Endothelial cell of umbilical vein (primary cell): ENCODE measurements at regions not wholly inside any gene's neighbourhood (a gene's known extent, or its start where the extent isn't known, plus 50 kb on each side); places are given as distances from the start of the nearest gene placed in this dataset.

Experiments used
- BruUV-seq: library from RNA; stranded (reverse); fragments of 400-500 nt; replicated peaks from 2 replicates; lab custom pipeline; 2021; lab: Mats Ljungman, UMichigan
- CTCF ChIA-PET: fragments of 300-600, 350-600 bp; sonication (Branson Sonifier 250); formaldehyde crosslinking; loops from one replicate; lab custom pipeline; 2021; ENCODE audit warnings: antibody characterized with exemption, inconsistent platforms; lab: Charles Lee
- POLR2A ChIA-PET: fragments of 300-600, 350-600 bp; sonication (Branson Sonifier 250); formaldehyde crosslinking; loops from one replicate; lab custom pipeline; 2021; ENCODE audit warnings: antibody characterized with exemption, inconsistent platforms; lab: Charles Lee
- DNase-seq: peaks from one replicate; pipeline ENCODE4 v3.0.0-alpha.2; 2011; ENCODE audit warnings: low read depth, low spot score
- FAIRE-seq: peaks from 2 replicates; lab custom pipeline; 2011; peaks lifted over from hg19 to GRCh38; lab: Jason Lieb, UNC
- H2AFZ ChIP-seq: 2 replicates; pipeline ENCODE4 v1.6.0; 2012; ENCODE audit warnings: low read depth, low read length, control low read depth, inconsistent platforms
- H3K27ac ChIP-seq: 2 replicates; pipeline ENCODE4 v1.5.1; 2011; ENCODE audit warnings: low read depth, mild to moderate bottlenecking, control low read depth, low read length, moderate library complexity; ENCODE audit not compliant: insufficient read depth
- H3K27me3 ChIP-seq, 2 experiments: 2 replicates each; pipeline versions ENCODE4 v1.6.0 to v1.6.1; 2011; ENCODE audit warnings: low read length in 2 of 2, mixed read lengths in 1 of 2; ENCODE audit not compliant: control insufficient read depth in 2 of 2, insufficient read depth in 2 of 2
- H3K36me3 ChIP-seq, 2 experiments: 2 replicates in 1 of 2; 3 replicates in 1 of 2; pipeline ENCODE4 v1.5.1; 2011; ENCODE audit warnings: low read length in 2 of 2, mild to moderate bottlenecking in 1 of 2, moderate library complexity in 1 of 2; ENCODE audit not compliant: control insufficient read depth in 2 of 2, insufficient read depth in 2 of 2; ENCODE audit errors: extremely low read depth in 1 of 2
- H3K4me1 ChIP-seq: 3 replicates; pipeline ENCODE4 v1.5.1; 2011; ENCODE audit warnings: mild to moderate bottlenecking, low read length; ENCODE audit not compliant: control insufficient read depth, insufficient read depth; ENCODE audit errors: extremely low read depth
- H3K4me2 ChIP-seq: 2 replicates; pipeline ENCODE4 v1.6.1; 2011; ENCODE audit warnings: low read length, control low read depth, mixed read lengths; ENCODE audit not compliant: insufficient read depth
- H3K4me3 ChIP-seq, 3 experiments: fragments of 200-600 bp in 1 of 3; sonication (generic), shearing (Covaris generic) in 1 of 3; replicated peaks in 1 of 3; 2 replicates each; pipeline ENCODE4 v1.5.1; 2011 to 2016; ENCODE audit warnings: control low read depth in 3 of 3, low read length in 3 of 3, mild to moderate bottlenecking in 2 of 3, inconsistent platforms in 1 of 3, low read depth in 1 of 3, moderate library complexity in 1 of 3; ENCODE audit not compliant: insufficient read depth in 1 of 3
- H3K79me2 ChIP-seq: 2 replicates; pipeline ENCODE4 v1.6.0; 2012; ENCODE audit warnings: low read length, inconsistent platforms; ENCODE audit not compliant: control insufficient read depth, insufficient read depth
- H3K9ac ChIP-seq: replicated peaks from 2 replicates; pipeline ENCODE3; 2011; ENCODE audit warnings: low read length, control low read depth; ENCODE audit not compliant: insufficient read depth; ENCODE audit errors: extremely low read depth
- H3K9me1 ChIP-seq: replicated peaks from 3 replicates; pipeline ENCODE4 v1.6.0; 2011; ENCODE audit warnings: mild to moderate bottlenecking, low read length; ENCODE audit not compliant: control insufficient read depth, insufficient read depth; ENCODE audit errors: extremely low read depth
- H3K9me3 ChIP-seq: replicated peaks from 2 replicates; pipeline ENCODE4 v1.5.1; 2012; ENCODE audit warnings: low read length, inconsistent platforms; ENCODE audit not compliant: control insufficient read depth, insufficient read depth
- H4K20me1 ChIP-seq: replicated peaks from 2 replicates; pipeline ENCODE3; 2011; ENCODE audit warnings: mild to moderate bottlenecking, low read length; ENCODE audit not compliant: control insufficient read depth, insufficient read depth; ENCODE audit errors: extremely low read depth
- FOS ChIP-seq: IDR thresholded peaks from 2 replicates; pipeline ENCODE4 v1.6.1; 2011; ENCODE audit warnings: mild to moderate bottlenecking, low read length, moderate library complexity, borderline replicate concordance; ENCODE audit not compliant: insufficient read depth
- JUN ChIP-seq: IDR thresholded peaks from 2 replicates; pipeline ENCODE4 v1.6.1; 2011; ENCODE audit warnings: borderline replicate concordance, low read depth; ENCODE audit not compliant: insufficient read length, insufficient read depth
- MYC ChIP-seq: IDR thresholded peaks from one replicate; pipeline ENCODE4 v1.6.1; 2011; ENCODE audit warnings: mild to moderate bottlenecking, low read depth, low read length
- POLR2A ChIP-seq: IDR thresholded peaks from 2 replicates; pipeline ENCODE4 v1.6.1; 2012; ENCODE audit warnings: low read depth, mild to moderate bottlenecking, control low read depth, low read length
- POLR2AphosphoS5 ChIP-seq: IDR thresholded peaks from 2 replicates; pipeline ENCODE4 v1.6.1; 2012; ENCODE audit warnings: low read depth, mild to moderate bottlenecking, control low read depth, low read length, moderate library complexity; ENCODE audit not compliant: insufficient read depth
- dilution Hi-C: fragments of 300-500 bp; cut with MboI; formaldehyde crosslinking; loops from one replicate; pipeline ENCODE4 v1.15.0; 2019; ENCODE audit warnings: low sequenced_read_pairs; ENCODE audit not compliant: extremely low pct_ligation_motif_present
- intact Hi-C: fragments of 100-400 bp; cut with micrococcal nuclease; formaldehyde crosslinking; loops from one replicate; pipeline ENCODE4 v1.10.0; 2022
- TF ChIP-seq, protein P1 (sequence below): IDR thresholded peaks from 2 replicates; pipeline ENCODE4 v1.6.1; 2011; ENCODE audit not compliant: insufficient read depth, insufficient read length
- TF ChIP-seq, protein P2 (sequence below), 2 donors: IDR thresholded peaks; 1 replicate in 1 of 2; 2 replicates in 1 of 2; pipeline ENCODE4 v1.5.1; 2011; ENCODE audit warnings: low read length in 2 of 2, mild to moderate bottlenecking in 2 of 2, moderate library complexity in 2 of 2, control low read depth in 1 of 2, inconsistent platforms in 1 of 2, low read depth in 1 of 2; ENCODE audit not compliant: insufficient read depth in 1 of 2; ENCODE audit errors: extremely low read depth in 1 of 2

DNA sequence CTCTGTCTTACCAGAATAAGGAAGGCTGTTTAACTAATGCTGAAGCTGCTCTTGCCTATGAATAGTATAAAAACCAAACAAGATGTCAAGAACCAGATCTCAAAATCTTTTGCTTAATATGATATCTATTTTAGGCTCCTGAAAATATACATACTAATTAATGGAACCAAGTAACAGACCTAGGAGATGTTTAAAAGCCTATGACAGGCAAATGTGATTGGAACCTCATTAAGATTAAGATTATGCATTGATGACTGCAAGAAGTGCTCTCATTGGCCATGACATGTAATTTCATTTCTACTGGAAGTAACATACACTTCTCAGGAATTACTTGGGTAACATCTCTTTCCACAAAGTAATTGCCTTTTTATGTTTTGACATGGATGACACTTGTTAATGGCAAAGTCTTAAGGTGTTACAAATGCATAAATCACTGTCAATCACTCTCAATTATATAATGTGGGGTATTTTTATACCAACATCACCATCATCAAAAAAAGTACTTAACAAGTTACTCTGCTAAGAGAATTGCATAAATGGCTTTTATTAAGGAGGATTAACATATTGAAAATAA, 326.9 kb upstream of the MIR17HG start:
- Histone ChIP-seq H3K9me1 (no peaks in the 10 kb centered on the region), H3K4me1 (no peaks in the 10 kb centered on the region), H4K20me1 (no peaks in the 10 kb centered on the region), H2AFZ (no peak overlapping the region), H3K79me2 (no peaks in the 10 kb centered on the region), H3K36me3 (no peaks in the 10 kb centered on the region), H3K4me2 (no peak overlapping the region), H3K27me3 (no peaks in the 10 kb centered on the region), H3K9ac (no peak overlapping the region), H3K4me3 (no peak overlapping the region), H3K27ac (no peak overlapping the region), H3K9me3 (no peaks in the 10 kb centered on the region)
- DNase-seq (no peak), FAIRE-seq (no peak)
- dilution Hi-C loops, result no loop called here
- no TSS peak for BruUV-seq
- CTCF ChIA-PET, result no interaction called here
- POLR2A ChIA-PET, result no interaction called here
- intact Hi-C loops, result no loop called here
- TF ChIP-seq POLR2A (no peak), POLR2AphosphoS5 (no peak), JUN (no peak), MYC (no peak), FOS (no peak)
- TF ChIP-seq, protein P1, sequence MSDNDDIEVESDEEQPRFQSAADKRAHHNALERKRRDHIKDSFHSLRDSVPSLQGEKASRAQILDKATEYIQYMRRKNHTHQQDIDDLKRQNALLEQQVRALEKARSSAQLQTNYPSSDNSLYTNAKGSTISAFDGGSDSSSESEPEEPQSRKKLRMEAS, result no peak
- TF ChIP-seq, protein P2, sequence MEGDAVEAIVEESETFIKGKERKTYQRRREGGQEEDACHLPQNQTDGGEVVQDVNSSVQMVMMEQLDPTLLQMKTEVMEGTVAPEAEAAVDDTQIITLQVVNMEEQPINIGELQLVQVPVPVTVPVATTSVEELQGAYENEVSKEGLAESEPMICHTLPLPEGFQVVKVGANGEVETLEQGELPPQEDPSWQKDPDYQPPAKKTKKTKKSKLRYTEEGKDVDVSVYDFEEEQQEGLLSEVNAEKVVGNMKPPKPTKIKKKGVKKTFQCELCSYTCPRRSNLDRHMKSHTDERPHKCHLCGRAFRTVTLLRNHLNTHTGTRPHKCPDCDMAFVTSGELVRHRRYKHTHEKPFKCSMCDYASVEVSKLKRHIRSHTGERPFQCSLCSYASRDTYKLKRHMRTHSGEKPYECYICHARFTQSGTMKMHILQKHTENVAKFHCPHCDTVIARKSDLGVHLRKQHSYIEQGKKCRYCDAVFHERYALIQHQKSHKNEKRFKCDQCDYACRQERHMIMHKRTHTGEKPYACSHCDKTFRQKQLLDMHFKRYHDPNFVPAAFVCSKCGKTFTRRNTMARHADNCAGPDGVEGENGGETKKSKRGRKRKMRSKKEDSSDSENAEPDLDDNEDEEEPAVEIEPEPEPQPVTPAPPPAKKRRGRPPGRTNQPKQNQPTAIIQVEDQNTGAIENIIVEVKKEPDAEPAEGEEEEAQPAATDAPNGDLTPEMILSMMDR (IDR thresholded peaks at IDR 0.05; ENCODE audit: extremely low read depth in 1 of 2, insufficient read depth in 1 of 2, low read depth in 1 of 2, low read length in 2 of 2), result no peak
